GM18507 (cell line): ENCODE measurements at regions not wholly inside any gene's neighbourhood (a gene's known extent, or its start where the extent isn't known, plus 50 kb on each side); places are given as distances from the start of the nearest gene placed in this dataset.

Experiments
- DNase-seq: peaks from one replicate; pipeline ENCODE4 v3.0.0; 2011; ENCODE audit warnings: low read depth; ENCODE audit not compliant: insufficient read length; ENCODE audit errors: extremely low spot score
- FAIRE-seq: peaks from 2 replicates; lab custom pipeline; 2011; peaks lifted over from hg19 to GRCh38; lab: Jason Lieb, UNC

GRCh38 chr6:148272597-148272996, 70.0 kb upstream of the SASH1 start:
- no peak for DNase-seq
- FAIRE-seq: no peak

- FAIRE-seq (no peak), DNase-seq (no peak)
Measured at GRCh38 chr6:148273962-148274752, 68.5 kb upstream of the SASH1 start.

- FAIRE-seq (no peak), DNase-seq (no peak)
Measured at GRCh38 chr6:148274809-148275208, 67.8 kb upstream of the SASH1 start.

GRCh38 chr6:148285205-148285604, 57.4 kb upstream of the SASH1 start:
- FAIRE-seq (no peak), DNase-seq (no peak)

GRCh38 chr6:148286563-148286962, 56.1 kb upstream of the SASH1 start:
- DNase-seq: no peak
- no peak for FAIRE-seq

- FAIRE-seq (no peak), DNase-seq (no peak)
Measured at GRCh38 chr6:148287623-148288333, 54.9 kb upstream of the SASH1 start.

- FAIRE-seq: no peak
- DNase-seq: no peak
Measured at GRCh38 chr6:148288541-148288940, 54.1 kb upstream of the SASH1 start.

- FAIRE-seq (no peak), DNase-seq (no peak)
Measured at GRCh38 chr6:148289153-148289552, 53.5 kb upstream of the SASH1 start.

GRCh38 chr6:148291876-148292275, 50.8 kb upstream of the SASH1 start:
- FAIRE-seq (no peak), DNase-seq (no peak)
